ENCODE measurements at regions not wholly inside any gene's neighbourhood (a gene's known extent, or its start where the extent isn't known, plus 50 kb on each side); places are given as distances from the start of the nearest gene placed in this dataset.
A peak's percentile ranks its signal among the peaks of the same experiment; 100 is the strongest.
"Not testable (repeated sequence)": the region's sequence is repeated elsewhere in the genome, so short reads cannot be mapped to it uniquely, and the experiment has no call there.

DNA sequence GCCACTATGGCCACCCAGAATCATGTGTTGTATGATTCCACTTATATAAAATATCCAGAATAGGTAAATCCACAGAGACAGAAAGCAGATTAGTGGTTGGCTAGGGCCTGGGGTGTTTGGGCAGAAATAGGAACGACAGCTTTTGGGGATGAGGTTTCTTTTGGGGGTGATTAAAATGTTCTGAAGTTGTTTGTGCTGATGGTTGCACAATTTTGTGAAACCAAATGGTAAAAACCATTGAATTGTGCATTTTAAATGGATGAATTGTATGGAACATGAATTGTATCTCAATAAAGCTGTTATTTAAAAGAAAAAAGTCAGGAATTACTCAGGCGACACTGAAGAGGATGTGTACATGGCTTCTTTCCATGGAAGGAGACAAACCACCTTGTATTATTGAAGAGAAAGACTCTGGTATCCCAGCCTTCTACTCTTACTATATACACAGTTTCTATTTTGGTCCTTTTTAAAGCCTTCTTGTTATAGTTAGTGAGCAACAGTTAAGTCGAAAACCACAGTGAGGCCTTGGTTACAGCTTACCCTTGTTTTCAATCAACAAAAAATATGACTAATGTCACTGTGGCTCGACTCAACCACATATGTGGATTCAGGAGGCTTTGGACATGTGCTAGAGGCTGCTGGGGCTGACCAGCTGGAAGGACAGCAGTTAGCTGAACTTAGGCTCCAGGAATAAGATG lies 57.1 kb upstream of the KMT2E start:
- DNase-seq = peak; percentile 84

DNA sequence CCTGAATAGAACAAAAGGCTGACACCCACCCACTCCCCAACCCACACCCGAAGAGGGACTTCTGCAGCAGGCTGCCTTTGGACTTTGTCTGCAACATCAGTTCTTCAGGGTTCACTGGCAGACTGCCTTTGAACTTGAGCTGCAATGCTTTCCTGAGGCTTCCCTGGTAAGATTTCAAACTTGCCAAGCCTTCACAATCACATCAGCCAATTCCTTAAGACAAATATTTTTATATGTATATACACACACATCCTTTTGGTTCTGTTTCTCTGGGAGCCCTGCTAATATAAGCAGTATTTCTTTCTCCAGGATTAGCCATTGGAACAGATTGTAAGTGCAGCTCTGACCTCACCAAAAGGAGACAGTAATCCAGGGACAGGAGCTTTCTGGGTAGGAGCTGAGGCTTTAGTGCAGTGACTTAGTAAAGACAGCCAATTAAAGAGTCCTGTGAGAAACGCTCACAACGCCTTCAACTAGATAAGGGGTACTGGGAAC lies 55.6 kb upstream of the KMT2E start:
- no peak for DNase-seq

DNA sequence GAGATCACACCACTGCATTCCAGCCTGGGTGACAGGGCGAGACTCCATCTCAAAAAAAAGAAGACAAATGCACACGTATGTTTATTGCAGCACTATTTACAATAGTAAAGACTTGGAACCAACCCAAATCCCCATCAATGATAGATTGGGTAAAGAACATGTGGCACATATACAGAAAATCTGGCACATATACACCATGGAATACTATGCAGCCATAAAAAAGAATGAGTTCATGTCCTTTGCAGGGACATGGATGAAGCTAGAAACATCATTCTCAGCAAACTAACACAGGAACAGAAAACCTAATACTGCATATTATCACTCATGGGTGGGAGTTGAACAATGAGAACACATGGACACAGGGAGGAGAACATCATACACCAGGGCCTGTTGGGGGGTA lies 54.5 kb upstream of the KMT2E start:
- DNase-seq = not testable (repeated sequence)

DNA sequence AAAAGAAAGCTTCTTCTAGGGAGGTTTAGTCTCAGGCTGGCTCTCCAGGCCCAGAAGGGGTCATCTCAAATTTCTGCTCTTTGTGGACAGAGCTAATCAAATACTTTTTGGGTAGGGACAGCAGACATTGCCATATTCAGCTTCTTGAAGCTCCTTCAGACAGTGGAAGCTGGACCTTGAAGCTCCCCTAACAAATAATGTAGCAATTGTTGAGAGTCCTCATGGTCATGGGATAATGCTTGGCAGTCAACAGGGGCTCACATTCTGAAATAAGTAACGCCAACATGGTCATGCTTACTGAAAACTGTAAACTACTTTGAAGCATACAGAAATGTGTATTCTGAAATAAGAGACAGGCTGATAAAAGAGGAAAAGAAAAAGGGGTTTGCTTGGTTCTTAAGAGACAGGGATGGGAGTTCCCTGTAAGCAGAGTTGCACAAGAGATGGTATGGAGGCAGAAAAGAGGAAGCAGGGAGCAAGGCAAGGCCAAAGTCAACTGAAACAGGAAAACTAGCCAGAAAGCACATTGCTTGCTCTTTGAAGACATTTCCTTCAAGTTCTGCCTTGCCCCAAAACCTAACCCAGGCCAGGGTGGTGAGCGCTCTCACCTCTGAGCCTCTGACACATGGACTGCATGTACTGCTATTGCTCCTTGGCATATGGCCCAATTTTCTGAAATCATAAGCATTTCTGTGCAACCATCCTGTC lies 53.1 kb upstream of the KMT2E start:
- peak; percentile 94 for DNase-seq

DNA sequence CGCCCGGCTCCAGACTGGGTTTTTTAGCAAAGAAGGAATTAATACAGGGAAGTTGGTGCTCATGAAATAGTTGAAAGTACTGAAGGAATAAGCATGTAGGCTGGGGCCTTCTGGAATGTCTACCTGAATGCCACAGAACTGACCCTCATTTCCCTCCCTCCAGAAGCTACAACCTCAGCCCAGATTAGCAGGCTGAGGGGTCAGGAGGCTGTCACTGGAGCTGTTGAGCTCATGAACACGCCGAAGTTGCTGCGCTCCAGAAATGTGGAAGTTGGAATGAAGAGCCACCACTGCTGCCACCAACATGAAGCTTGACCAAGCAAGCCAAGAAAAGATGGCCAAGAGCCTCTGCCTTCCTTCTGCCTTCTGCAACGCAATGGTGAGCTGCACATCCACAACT lies 52.2 kb upstream of the KMT2E start:
- DNase-seq = peak; percentile 54

DNA sequence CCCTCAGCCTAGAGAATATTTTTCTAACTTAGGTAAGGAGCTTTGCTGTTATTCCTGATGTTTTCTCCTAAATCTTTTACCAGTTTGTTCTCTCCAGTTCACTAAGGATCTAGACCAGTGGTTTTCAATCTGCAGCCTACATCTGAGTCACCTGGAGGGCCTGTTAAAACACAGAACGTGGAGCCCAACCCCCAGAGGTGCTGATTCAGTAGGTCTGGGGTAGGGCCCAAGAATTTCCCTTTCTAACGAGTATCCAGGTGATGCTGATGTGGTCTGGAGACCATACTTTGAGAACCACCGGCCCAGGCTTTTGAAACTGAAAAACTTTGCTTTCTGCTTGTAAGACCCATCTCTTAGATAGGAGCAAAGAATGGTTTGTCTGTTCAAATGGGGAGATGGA lies 51.2 kb upstream of the KMT2E start:
- DNase-seq = no peak

DNA sequence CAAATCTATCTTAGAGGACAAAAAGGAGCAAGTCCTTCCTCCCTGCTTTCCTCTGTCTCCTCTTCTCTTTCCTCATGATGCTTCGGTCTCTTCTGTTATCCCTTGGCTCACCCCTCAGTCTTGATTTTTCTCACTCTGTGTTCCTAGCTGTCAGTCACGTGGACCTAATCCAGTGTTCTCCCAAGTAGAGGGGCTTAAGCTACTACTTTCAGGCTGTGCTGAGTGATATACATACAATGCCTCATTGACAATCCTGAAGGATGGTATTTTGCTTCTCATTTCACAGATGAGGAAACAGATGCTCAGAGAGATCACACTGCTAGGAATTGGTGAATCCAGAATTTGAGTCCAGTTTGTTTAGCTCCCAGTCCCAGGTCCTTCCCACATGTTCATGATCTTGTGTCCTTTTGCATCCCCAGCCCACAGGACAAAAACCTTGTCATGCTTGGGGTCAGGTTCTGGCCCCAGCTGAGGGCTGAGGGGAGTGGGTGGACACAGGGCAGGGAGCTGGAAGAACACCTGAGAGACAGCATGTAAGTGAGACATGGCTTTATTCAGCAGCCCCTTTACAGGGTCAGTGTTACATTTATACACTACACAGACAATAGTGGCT lies 50.5 kb upstream of the KMT2E start:
- DNase-seq = no peak

DNA sequence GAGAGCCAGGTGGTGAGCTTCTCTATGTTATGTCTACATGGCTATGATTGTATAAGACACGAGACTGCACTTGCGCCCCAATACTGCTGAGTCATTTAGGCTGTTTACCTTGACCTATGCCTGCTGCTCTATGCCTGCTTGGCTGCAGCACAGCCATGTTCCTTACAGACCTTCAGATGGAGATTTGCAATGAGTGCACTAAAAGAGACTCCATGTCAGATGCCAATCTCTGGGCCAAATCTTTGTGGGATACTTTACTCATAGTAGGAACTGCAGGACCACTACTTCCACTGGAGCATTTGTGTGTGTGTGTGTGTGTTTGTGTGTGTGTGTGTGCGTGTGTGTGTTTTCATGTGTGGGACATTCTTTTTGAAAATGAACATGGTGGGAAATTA lies 50.0 kb upstream of the KMT2E start:
- DNase-seq = no peak

All from suppressor macrophage treated with lipopolysaccharide for 4 hours (primary cell).